Osteocyte (in vitro differentiated cells): ENCODE measurements at regions not wholly inside any gene's neighbourhood (a gene's known extent, or its start where the extent isn't known, plus 50 kb on each side); places are given as distances from the start of the nearest gene placed in this dataset.
"Not testable (repeated sequence)": the region's sequence is repeated elsewhere in the genome, so short reads cannot be mapped to it uniquely, and the experiment has no call there.

ENCODE experiments used
- DNase-seq: peaks from one replicate; pipeline ENCODE4 v3.0.0; 2021; ENCODE audit warnings: mixed read lengths; ENCODE audit not compliant: unreplicated experiment; ENCODE audit errors: extremely low spot score
- H3K27ac Mint-ChIP-seq: one replicate; pipeline ENCODE4 v1.8.0; 2021; ENCODE audit warnings: mild to moderate bottlenecking, mixed read lengths; ENCODE audit not compliant: unreplicated experiment
- H3K27me3 Mint-ChIP-seq: one replicate; pipeline ENCODE4 v1.8.0; 2021; ENCODE audit warnings: mixed read lengths; ENCODE audit not compliant: unreplicated experiment
- H3K36me3 Mint-ChIP-seq: one replicate; pipeline ENCODE4 v1.8.0; 2021; ENCODE audit warnings: mixed read lengths; ENCODE audit not compliant: unreplicated experiment
- H3K4me1 Mint-ChIP-seq: one replicate; pipeline ENCODE4 v1.8.0; 2021; ENCODE audit warnings: mixed read lengths; ENCODE audit not compliant: unreplicated experiment
- H3K4me3 Mint-ChIP-seq: one replicate; pipeline ENCODE4 v1.8.0; 2021; ENCODE audit warnings: mild to moderate bottlenecking, moderate library complexity, mixed read lengths; ENCODE audit not compliant: unreplicated experiment
- H3K9me3 Mint-ChIP-seq: one replicate; pipeline ENCODE4 v1.8.0; 2021; ENCODE audit warnings: mixed read lengths; ENCODE audit not compliant: unreplicated experiment
- CTCF ChIP-seq: fragments of 200-600 bp; sonication (generic); IDR thresholded peaks from 2 replicates; pipeline ENCODE4 v1.5.0; 2021; ENCODE audit warnings: antibody characterized with exemption, mild to moderate bottlenecking, moderate library complexity

GRCh38 chr20:52004018-52004417 lies 187.6 kb downstream of the ZFP64 start:
- H3K27me3 Mint-ChIP-seq = no peaks in the 10 kb centered on the region
- no peak for TF ChIP-seq CTCF
- peaks cover 27% of the 10 kb centered on the region for H3K4me1 Mint-ChIP-seq
- H3K4me3 Mint-ChIP-seq = no peak overlapping the region
- H3K27ac Mint-ChIP-seq = no peak overlapping the region
- H3K9me3 Mint-ChIP-seq = no peaks in the 10 kb centered on the region
- no peak for DNase-seq
- H3K36me3 Mint-ChIP-seq = peaks cover 1% of the 10 kb centered on the region

- DNase-seq = no peak
These were observed 188.2 kb downstream of the ZFP64 start for GRCh38 chr20:52003415-52003814.

GRCh38 chr20:52001999-52002666 lies 189.4 kb downstream of the ZFP64 start:
- peak; percentile 35 for TF ChIP-seq CTCF
- Mint-ChIP-seq H3K27ac (no peak overlapping the region), H3K9me3 (no peaks in the 10 kb centered on the region), H3K36me3 (peaks cover 1% of the 10 kb centered on the region), H3K4me3 (no peak overlapping the region), H3K4me1 (peaks cover 29% of the 10 kb centered on the region), H3K27me3 (no peaks in the 10 kb centered on the region)
- DNase-seq = no peak

More at GRCh38 chr20:52003415-52003814, 188.2 kb downstream of the ZFP64 start:
- Mint-ChIP-seq H3K4me3 (no peak overlapping the region), H3K27me3 (no peaks in the 10 kb centered on the region), H3K36me3 (peaks cover 1% of the 10 kb centered on the region), H3K27ac (no peak overlapping the region), H3K9me3 (no peaks in the 10 kb centered on the region), H3K4me1 (peaks cover 27% of the 10 kb centered on the region)
- no peak for TF ChIP-seq CTCF

GRCh38 chr20:51997281-51997936 lies 194.2 kb downstream of the ZFP64 start:
- not testable (repeated sequence) for H3K27me3 Mint-ChIP-seq, H3K9me3 Mint-ChIP-seq, DNase-seq, H3K36me3 Mint-ChIP-seq, H3K4me3 Mint-ChIP-seq
- peak overlapping the region; percentile 38 for H3K27ac Mint-ChIP-seq
- H3K4me1 Mint-ChIP-seq = peaks cover 26% of the 10 kb centered on the region

GRCh38 chr20:51995551-51995951 lies 193.2 kb upstream of the SALL4 start:
- Mint-ChIP-seq H3K27me3 (no peaks in the 10 kb centered on the region), H3K4me3 (peak overlapping the region; percentile 36), H3K36me3 (no peaks in the 10 kb centered on the region), H3K4me1 (peaks cover 31% of the 10 kb centered on the region), H3K27ac (peak overlapping the region; percentile 91), H3K9me3 (no peaks in the 10 kb centered on the region)
- no peak for DNase-seq
- TF ChIP-seq CTCF = no peak
